Upper lobe of left lung (tissue), 6 donors: ENCODE measurements at regions not wholly inside any gene's neighbourhood (a gene's known extent, or its start where the extent isn't known, plus 50 kb on each side); places are given as distances from the start of the nearest gene placed in this dataset.

ENCODE experiments used
- ATAC-seq, 2 donors: fragments of 200-7000 bp; cut with Tn5 transposase; one replicate each; pipeline ENCODE4 v1.9.1; 2022; ENCODE audit warnings: mild to moderate bottlenecking in 2 of 2, moderate library complexity in 2 of 2; ENCODE audit not compliant: low FRiP score in 2 of 2
- DNase-seq, 2 donors: peaks; one replicate each; pipeline ENCODE4 v3.0.0-alpha.2; 2019 to 2020
- H3K27ac ChIP-seq, 4 donors: fragments of 200-600 bp; sonication (generic); one replicate each; pipeline ENCODE4 v1.5.1; 2016 to 2019
- H3K27me3 ChIP-seq, 4 donors: fragments of 200-600 bp; sonication (generic); one replicate each; pipeline ENCODE4 v1.5.1; 2017 to 2019
- H3K36me3 ChIP-seq, 4 donors: fragments of 200-600 bp; sonication (generic); one replicate each; pipeline ENCODE4 v1.5.1; 2016 to 2019
- H3K4me1 ChIP-seq, 4 donors: fragments of 200-600 bp; sonication (generic); one replicate each; pipeline ENCODE4 v1.5.1; 2018 to 2019
- H3K4me3 ChIP-seq, 4 donors: fragments of 200-600 bp; sonication (generic); one replicate each; pipeline ENCODE4 v1.5.1; 2017 to 2019; ENCODE audit warnings: mild to moderate bottlenecking in 2 of 4, moderate library complexity in 1 of 4
- H3K9me3 ChIP-seq, 4 donors: fragments of 200-600 bp; sonication (generic); one replicate each; pipeline ENCODE4 v1.5.1; 2018 to 2019
- EP300 ChIP-seq, 4 donors: sonication (generic); formaldehyde crosslinking; IDR thresholded peaks; one replicate each; pipeline ENCODE4 v1.5.1; 2017; ENCODE audit warnings: antibody characterized with exemption in 4 of 4, control low read depth in 2 of 4
- POLR2A ChIP-seq, 4 donors: fragments of 450-650 bp; IDR thresholded peaks; one replicate each; pipeline ENCODE4 v1.5.1; 2016 to 2017; ENCODE audit warnings: antibody characterized with exemption in 4 of 4, mild to moderate bottlenecking in 2 of 4
- POLR2AphosphoS5 ChIP-seq, 2 donors: sonication (generic); formaldehyde crosslinking; IDR thresholded peaks; one replicate each; pipeline ENCODE4 v1.5.1; 2017; ENCODE audit warnings: antibody characterized with exemption in 2 of 2
- WGBS, 2 donors: methylation state at CpG; one replicate each; pipeline ENCODE4 v1.1.5; 2017 to 2018; 5-methylcytosine and 5-hydroxymethylcytosine counted together
- TF ChIP-seq, protein P1 (sequence below), 6 experiments: fragments of 450-650 bp in 4 of 6; fragments of 200-600 bp in 2 of 6; sonication (generic) in 2 of 6; IDR thresholded peaks; one replicate each; pipeline ENCODE4 v1.5.1; 2016 to 2019; ENCODE audit warnings: antibody characterized with exemption in 6 of 6
- donor health status: DM: no; HTN: no; CAD: no; lungs with moderate emphysema.
- donor health status: DM: no; HTN: yes; CAD: no; lungs with severe emphysema.

DNA sequence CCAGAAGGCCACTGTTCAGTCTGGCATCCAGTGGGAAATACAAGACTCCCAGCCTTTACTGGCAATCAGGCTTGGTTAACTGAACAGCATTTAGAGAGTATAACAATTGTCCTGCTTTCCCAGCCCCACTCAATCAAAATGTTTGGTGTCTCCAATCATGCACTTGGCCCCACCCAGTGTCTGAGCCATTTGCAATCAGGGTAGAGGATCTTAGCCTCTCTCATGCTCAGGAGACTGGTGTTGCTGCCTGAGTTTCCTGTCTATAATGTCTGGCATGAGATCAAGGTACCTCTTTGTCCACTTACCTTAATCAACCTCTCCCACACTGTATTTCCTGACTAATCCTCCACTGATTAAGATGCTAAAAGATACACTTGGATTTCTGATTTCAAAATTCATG is 290.2 kb upstream of the GHITM start:
- ATAC-seq (no peak), DNase-seq (no peak)
- H3K4me3 ChIP-seq: no peak overlapping the region
- H3K36me3 ChIP-seq: no peaks in the 10 kb centered on the region
- no peaks in the 10 kb centered on the region for H3K4me1 ChIP-seq
- no peak overlapping the region for H3K27ac ChIP-seq
- H3K27me3 ChIP-seq: no peaks in the 10 kb centered on the region
- no peaks in the 10 kb centered on the region for H3K9me3 ChIP-seq
- no peak for TF ChIP-seq EP300 (IDR thresholded peaks at IDR 0.05)
- TF ChIP-seq, protein P1, sequence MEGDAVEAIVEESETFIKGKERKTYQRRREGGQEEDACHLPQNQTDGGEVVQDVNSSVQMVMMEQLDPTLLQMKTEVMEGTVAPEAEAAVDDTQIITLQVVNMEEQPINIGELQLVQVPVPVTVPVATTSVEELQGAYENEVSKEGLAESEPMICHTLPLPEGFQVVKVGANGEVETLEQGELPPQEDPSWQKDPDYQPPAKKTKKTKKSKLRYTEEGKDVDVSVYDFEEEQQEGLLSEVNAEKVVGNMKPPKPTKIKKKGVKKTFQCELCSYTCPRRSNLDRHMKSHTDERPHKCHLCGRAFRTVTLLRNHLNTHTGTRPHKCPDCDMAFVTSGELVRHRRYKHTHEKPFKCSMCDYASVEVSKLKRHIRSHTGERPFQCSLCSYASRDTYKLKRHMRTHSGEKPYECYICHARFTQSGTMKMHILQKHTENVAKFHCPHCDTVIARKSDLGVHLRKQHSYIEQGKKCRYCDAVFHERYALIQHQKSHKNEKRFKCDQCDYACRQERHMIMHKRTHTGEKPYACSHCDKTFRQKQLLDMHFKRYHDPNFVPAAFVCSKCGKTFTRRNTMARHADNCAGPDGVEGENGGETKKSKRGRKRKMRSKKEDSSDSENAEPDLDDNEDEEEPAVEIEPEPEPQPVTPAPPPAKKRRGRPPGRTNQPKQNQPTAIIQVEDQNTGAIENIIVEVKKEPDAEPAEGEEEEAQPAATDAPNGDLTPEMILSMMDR (IDR thresholded peaks at IDR 0.05): no peak
- no peak for TF ChIP-seq POLR2A (IDR thresholded peaks at IDR 0.05)
- TF ChIP-seq POLR2AphosphoS5 (IDR thresholded peaks at IDR 0.05): no peak

DNA sequence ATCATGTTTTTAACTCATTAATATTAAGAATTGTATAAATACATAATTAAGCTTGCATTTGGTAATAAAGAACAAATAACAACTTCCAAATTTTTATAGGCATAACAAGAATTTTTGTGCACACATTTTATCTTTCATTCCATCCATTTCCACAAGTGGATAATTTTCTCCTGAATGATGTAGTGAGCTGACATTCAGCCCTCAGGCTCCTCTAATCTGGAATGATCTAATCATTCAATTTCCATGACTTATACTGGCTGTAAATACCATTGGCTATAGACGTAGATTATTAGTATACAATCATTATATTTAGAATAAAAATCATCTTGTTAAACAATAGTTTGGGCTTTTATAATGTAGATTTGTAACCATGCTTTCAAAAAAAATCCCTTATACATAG is 287.2 kb upstream of the GHITM start:
- TF ChIP-seq, protein P1 (IDR thresholded peaks at IDR 0.05): no peak
- TF ChIP-seq POLR2AphosphoS5 (IDR thresholded peaks at IDR 0.05) (no peak), EP300 (IDR thresholded peaks at IDR 0.05) (no peak)
- 50 to 73% methylated on average over 1 of the region's 1 CpG for WGBS, 2 donors
- H3K27ac ChIP-seq: no peak overlapping the region
- H3K9me3 ChIP-seq: no peaks in the 10 kb centered on the region
- H3K36me3 ChIP-seq: no peaks in the 10 kb centered on the region
- no peaks in the 10 kb centered on the region for H3K4me1 ChIP-seq
- H3K4me3 ChIP-seq: no peak overlapping the region
- DNase-seq (no peak), ATAC-seq (no peak)
- H3K27me3 ChIP-seq: no peaks in the 10 kb centered on the region

DNA sequence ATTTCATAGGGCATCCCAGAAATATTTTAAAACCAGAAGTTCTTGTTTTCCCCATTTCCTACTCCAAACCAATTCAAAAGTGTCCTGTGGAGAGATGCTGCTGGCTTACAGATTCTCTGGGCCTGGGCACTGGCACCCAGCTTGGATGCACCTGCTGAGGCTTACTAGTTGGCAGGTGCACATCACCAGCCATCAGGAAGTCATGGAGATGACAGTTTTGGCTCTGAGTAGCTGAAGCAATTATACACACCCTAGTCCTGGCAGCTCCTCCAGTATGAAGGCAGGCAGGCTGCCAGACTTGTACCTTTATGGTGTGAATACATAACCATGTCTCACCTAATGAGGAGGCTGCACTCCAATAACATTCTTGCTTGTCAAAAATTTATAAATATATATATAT is 276.6 kb upstream of the GHITM start:
- Histone ChIP-seq H3K27ac (no peak overlapping the region), H3K4me1 (no peaks in the 10 kb centered on the region), H3K4me3 (no peak overlapping the region), H3K36me3 (no peaks in the 10 kb centered on the region), H3K27me3 (no peaks in the 10 kb centered on the region), H3K9me3 (no peaks in the 10 kb centered on the region)
- DNase-seq (no peak), ATAC-seq (no peak)
- TF ChIP-seq, protein P1 (IDR thresholded peaks at IDR 0.05): no peak
- TF ChIP-seq POLR2AphosphoS5 (IDR thresholded peaks at IDR 0.05) (no peak), POLR2A (IDR thresholded peaks at IDR 0.05) (no peak), EP300 (IDR thresholded peaks at IDR 0.05) (no peak)

DNA sequence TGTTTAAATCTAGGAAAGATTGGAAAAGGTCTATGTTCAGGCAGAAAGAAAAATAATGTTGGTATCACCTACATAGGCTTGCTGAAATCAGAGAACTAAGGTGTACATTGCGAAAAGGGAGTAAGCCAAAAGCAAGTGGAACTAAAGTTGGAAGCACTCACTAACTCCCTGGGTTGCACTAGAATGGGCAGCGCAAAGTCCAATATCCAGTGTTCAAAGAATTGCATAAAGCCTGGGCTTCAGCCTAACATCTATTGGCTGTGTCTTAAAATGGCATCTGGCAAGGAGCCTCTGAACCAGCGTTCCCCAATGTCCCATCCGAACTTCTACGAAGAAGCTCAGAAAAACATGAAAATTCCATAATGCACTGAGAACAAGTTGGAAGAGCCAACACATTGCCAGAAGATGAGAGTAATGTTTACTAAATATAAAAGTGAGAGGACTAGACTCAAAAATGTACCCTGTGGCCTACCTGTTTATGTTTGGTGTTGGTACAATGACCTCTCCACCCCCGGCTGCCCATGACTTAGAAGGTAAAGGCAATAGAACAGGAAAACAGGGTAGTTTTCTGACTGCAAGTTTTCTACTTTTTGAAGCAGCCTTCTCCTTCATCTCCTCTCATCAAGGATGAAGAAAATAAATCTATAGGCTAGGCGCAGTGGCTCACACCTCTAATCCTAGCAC is 275.9 kb upstream of the GHITM start:
- no peak for ATAC-seq
- H3K4me3 ChIP-seq: no peak overlapping the region
- no peak for DNase-seq
- H3K9me3 ChIP-seq: no peaks in the 10 kb centered on the region
- H3K4me1 ChIP-seq: no peaks in the 10 kb centered on the region
- 95 to 96% methylated on average over 7 of the region's 7 CpGs for WGBS, 2 donors
- TF ChIP-seq POLR2AphosphoS5 (IDR thresholded peaks at IDR 0.05) (no peak), EP300 (IDR thresholded peaks at IDR 0.05) (no peak), POLR2A (IDR thresholded peaks at IDR 0.05) (no peak)
- TF ChIP-seq, protein P1 (IDR thresholded peaks at IDR 0.05): no peak
- no peaks in the 10 kb centered on the region for H3K27me3 ChIP-seq
- H3K27ac ChIP-seq: no peak overlapping the region
- no peaks in the 10 kb centered on the region for H3K36me3 ChIP-seq

DNA sequence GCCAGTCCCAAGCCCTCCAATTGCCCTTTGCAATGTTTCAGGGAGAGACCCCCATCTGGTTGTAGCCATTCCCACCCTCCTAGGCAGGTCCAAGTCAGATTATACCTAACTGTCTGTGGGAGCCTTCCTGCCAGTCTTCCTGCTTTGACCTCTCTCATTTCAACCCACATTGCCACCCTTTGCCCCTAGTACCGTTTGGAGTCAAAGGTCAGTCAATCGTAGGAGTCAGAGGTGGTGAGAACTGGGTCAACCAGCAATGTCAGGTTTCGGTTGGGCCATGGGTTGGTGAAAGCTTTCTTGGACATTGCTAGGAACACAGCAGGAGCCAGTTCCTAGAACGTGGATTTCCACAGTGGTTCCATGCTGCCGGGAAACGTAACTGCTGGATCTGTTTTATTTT is 269.4 kb upstream of the GHITM start:
- TF ChIP-seq EP300 (IDR thresholded peaks at IDR 0.05) (no peak), POLR2A (IDR thresholded peaks at IDR 0.05) (no peak), POLR2AphosphoS5 (IDR thresholded peaks at IDR 0.05) (no peak)
- TF ChIP-seq, protein P1 (IDR thresholded peaks at IDR 0.05): no peak
- H3K27ac ChIP-seq: no peak overlapping the region
- H3K4me1 ChIP-seq: no peaks in the 10 kb centered on the region
- WGBS, 2 donors: 91% methylated on average over 6 of the region's 6 CpGs
- DNase-seq (no peak), ATAC-seq (no peak)
- H3K4me3 ChIP-seq: no peak overlapping the region
- no peaks in the 10 kb centered on the region for H3K9me3 ChIP-seq
- H3K36me3 ChIP-seq: no peaks in the 10 kb centered on the region
- no peaks in the 10 kb centered on the region for H3K27me3 ChIP-seq
